HAP-1 (cell line): ENCODE measurements at regions not wholly inside any gene's neighbourhood (a gene's known extent, or its start where the extent isn't known, plus 50 kb on each side); places are given as distances from the start of the nearest gene placed in this dataset.
"Not testable (repeated sequence)": the region's sequence is repeated elsewhere in the genome, so short reads cannot be mapped to it uniquely, and the experiment has no call there.

ENCODE experiments used
- DNase-seq, 2 experiments: peaks; one replicate each; pipeline ENCODE4 v3.0.0-alpha.2; 2016 to 2020; ENCODE audit warnings: low spot score in 2 of 2
- H3K27me3 ChIP-seq: fragments of 250-450 bp; sonication (Bioruptor Pico); 2 replicates; pipeline ENCODE4 v1.5.1; 2020; ENCODE audit warnings: low read depth, mild to moderate bottlenecking, moderate library complexity
- H3K36me3 ChIP-seq: fragments of 250-450 bp; sonication (Bioruptor Pico); replicated peaks from 2 replicates; pipeline ENCODE4 v1.5.1; 2020; ENCODE audit warnings: mild to moderate bottlenecking
- H3K4me1 ChIP-seq: fragments of 250-450 bp; sonication (Bioruptor Pico); 2 replicates; pipeline ENCODE4 v1.5.1; 2020; ENCODE audit warnings: mild to moderate bottlenecking
- H3K4me3 ChIP-seq: fragments of 250-450 bp; sonication (Bioruptor Pico); 2 replicates; pipeline ENCODE4 v1.5.1; 2020; ENCODE audit warnings: mild to moderate bottlenecking, moderate library complexity
- H3K9me3 ChIP-seq: fragments of 250-450 bp; sonication (Bioruptor Pico); 2 replicates; pipeline ENCODE4 v1.5.1; 2020; ENCODE audit warnings: mild to moderate bottlenecking, moderate library complexity
- in situ Hi-C: fragments of 300-500 bp; cut with MboI; formaldehyde crosslinking; loops from 3 replicates; pipeline ENCODE4 v1.14.3; 2020; ENCODE audit warnings: low sequenced_read_pairs, inconsistent platforms, mixed read lengths

GRCh38 chr13:50539791-50540530 is 303.5 kb downstream of the DLEU7 start:
- no peaks in the 10 kb centered on the region for H3K36me3 ChIP-seq
- H3K9me3 ChIP-seq: no peaks in the 10 kb centered on the region; the same call in 1 of the 2 replicates
- H3K27me3 ChIP-seq: no peaks in the 10 kb centered on the region
- in situ Hi-C loops: loop anchor here (25.0 kb wide), 1 partner anchor 453 kb away; no protein-coding TSS in a partner anchor
- peaks cover 17% of the 10 kb centered on the region for H3K4me1 ChIP-seq
- no peak overlapping the region for H3K4me3 ChIP-seq
- DNase-seq: no peak

DNA sequence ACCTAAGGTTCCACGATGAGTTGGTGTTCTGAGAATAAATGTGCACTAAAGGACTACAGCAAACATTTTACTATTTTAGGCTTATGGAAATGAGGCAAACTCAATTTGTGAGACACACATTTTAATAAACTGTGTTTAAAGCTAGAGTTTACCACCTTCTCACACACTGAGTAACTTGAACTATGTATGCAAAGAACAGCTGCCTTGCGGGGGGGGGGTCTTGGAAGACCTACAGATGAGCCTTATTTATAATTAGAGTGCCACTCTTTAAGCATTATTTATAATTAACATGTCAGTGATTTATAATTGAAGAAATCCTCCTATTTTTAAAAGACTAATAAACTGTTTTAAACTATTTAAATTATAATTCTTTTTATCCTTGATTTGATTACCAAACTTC is 300.4 kb downstream of the DLEU7 start:
- Histone ChIP-seq H3K4me1 (peaks cover 17% of the 10 kb centered on the region), H3K4me3 (no peak overlapping the region)
- in situ Hi-C loops: loop anchor here (25.0 kb wide), 1 partner anchor 456 kb away; no protein-coding TSS in a partner anchor

GRCh38 chr13:50543782-50544181 is 299.7 kb downstream of the DLEU7 start:
- in situ Hi-C loops: loop anchor here (25.0 kb wide), 1 partner anchor 456 kb away; no protein-coding TSS in a partner anchor
- peaks cover 17% of the 10 kb centered on the region for H3K4me1 ChIP-seq
- no peaks in the 10 kb centered on the region for H3K36me3 ChIP-seq
- DNase-seq: peak; percentile 62 to 71
- H3K4me3 ChIP-seq: peak overlapping the region; percentile 3; the same call in 1 of the 2 replicates
- no peaks in the 10 kb centered on the region for H3K9me3 ChIP-seq
- H3K27me3 ChIP-seq: no peaks in the 10 kb centered on the region

More for the DNA sequence above, 300.4 kb downstream of the DLEU7 start:
- no peak for DNase-seq
- no peaks in the 10 kb centered on the region for H3K9me3 ChIP-seq
- no peaks in the 10 kb centered on the region for H3K36me3 ChIP-seq
- H3K27me3 ChIP-seq: no peaks in the 10 kb centered on the region

GRCh38 chr13:50544211-50544610 is 299.3 kb downstream of the DLEU7 start:
- Histone ChIP-seq H3K27me3 (no peaks in the 10 kb centered on the region), H3K4me3 (no peak overlapping the region), H3K9me3 (no peaks in the 10 kb centered on the region), H3K4me1 (peaks cover 17% of the 10 kb centered on the region), H3K36me3 (no peaks in the 10 kb centered on the region)
- no peak for DNase-seq
- in situ Hi-C loops: loop anchor here (25.0 kb wide), 1 partner anchor 457 kb away; no protein-coding TSS in a partner anchor

DNA sequence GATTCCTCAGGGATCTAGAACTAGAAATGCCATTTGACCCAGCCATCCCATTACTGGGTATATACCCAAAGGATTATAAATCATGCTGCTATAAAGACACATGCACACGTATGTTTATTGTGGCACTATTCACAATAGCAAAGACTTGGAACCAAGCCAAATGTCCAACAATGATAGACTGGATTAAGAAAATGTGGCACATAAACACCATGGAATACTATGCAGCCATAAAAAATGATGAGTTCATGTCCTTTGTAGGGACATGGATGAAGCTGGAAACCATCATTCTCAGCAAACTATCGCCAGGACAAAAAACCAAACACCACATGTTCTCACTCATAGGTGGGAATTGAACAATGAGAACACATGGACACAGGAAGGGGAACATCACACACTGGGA is 296.3 kb downstream of the DLEU7 start:
- H3K4me3 ChIP-seq, H3K27me3 ChIP-seq, DNase-seq, H3K9me3 ChIP-seq, H3K36me3 ChIP-seq: not testable (repeated sequence)
- in situ Hi-C loops: loop anchor here (25.0 kb wide), 1 partner anchor 460 kb away; no protein-coding TSS in a partner anchor
- peaks cover 17% of the 10 kb centered on the region for H3K4me1 ChIP-seq

- peaks cover 9% of the 10 kb centered on the region for H3K4me1 ChIP-seq
- no peaks in the 10 kb centered on the region for H3K9me3 ChIP-seq
- no peaks in the 10 kb centered on the region for H3K27me3 ChIP-seq
- in situ Hi-C loops: loop anchor here (25.0 kb wide), 1 partner anchor 461 kb away; no protein-coding TSS in a partner anchor
- DNase-seq: no peak
- no peaks in the 10 kb centered on the region for H3K36me3 ChIP-seq
- H3K4me3 ChIP-seq: no peak overlapping the region
Measured at GRCh38 chr13:50548586-50548985, 294.9 kb downstream of the DLEU7 start.

DNA sequence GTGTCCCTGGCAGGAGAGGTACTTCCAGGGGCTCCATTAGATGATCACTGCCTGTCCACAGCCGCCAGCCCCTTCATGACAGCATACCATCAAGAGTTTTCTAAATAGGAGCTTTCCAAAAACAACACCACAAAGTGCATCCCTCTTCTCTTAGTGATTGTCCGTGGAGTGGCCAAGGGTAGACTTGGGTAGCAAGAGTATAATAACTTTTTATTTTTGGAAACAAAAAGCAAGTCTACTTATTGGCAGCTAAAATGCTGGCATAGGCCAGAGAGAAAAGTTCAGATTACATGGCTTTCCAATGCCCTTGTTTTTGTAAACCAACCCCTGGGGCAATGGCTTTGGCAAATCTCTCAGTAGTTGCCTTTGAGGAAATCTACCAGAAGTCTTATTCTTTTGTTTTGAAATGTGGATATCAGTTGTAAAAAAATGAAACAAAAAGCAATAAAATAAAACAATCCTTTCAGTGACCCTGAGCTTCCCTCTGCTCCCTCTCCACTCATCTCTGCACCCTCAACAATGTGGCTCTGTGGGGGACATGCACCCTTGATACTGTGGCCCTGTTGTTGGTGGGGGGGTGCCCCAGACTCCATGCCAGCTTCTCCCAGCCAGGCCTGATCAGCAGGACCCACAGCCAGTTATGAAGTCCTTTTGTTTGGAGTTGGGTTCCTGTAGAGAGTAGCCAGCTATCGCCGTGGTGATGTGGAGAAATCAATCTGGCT is 294.1 kb downstream of the DLEU7 start:
- Histone ChIP-seq H3K4me1 (peaks cover 1% of the 10 kb centered on the region), H3K9me3 (no peaks in the 10 kb centered on the region), H3K36me3 (no peaks in the 10 kb centered on the region), H3K27me3 (no peaks in the 10 kb centered on the region), H3K4me3 (no peak overlapping the region)
- DNase-seq: no peak
- in situ Hi-C loops: loop anchor here (25.0 kb wide), 1 partner anchor 462 kb away; no protein-coding TSS in a partner anchor

GRCh38 chr13:50550151-50550550 is 293.3 kb downstream of the DLEU7 start:
- Histone ChIP-seq H3K36me3 (no peaks in the 10 kb centered on the region), H3K4me1 (no peaks in the 10 kb centered on the region), H3K4me3 (no peak overlapping the region), H3K27me3 (no peaks in the 10 kb centered on the region), H3K9me3 (no peaks in the 10 kb centered on the region)
- DNase-seq: no peak
- in situ Hi-C loops: no loop called here

GRCh38 chr13:50552424-50552966 is 291.0 kb downstream of the DLEU7 start:
- no peaks in the 10 kb centered on the region for H3K4me1 ChIP-seq
- H3K36me3 ChIP-seq: no peaks in the 10 kb centered on the region
- no peak for DNase-seq
- H3K4me3 ChIP-seq: no peak overlapping the region
- H3K27me3 ChIP-seq: no peaks in the 10 kb centered on the region
- H3K9me3 ChIP-seq: no peaks in the 10 kb centered on the region
- in situ Hi-C loops: no loop called here

GRCh38 chr13:50561739-50562138 is 281.8 kb downstream of the DLEU7 start:
- Histone ChIP-seq H3K36me3 (no peaks in the 10 kb centered on the region), H3K4me1 (no peaks in the 10 kb centered on the region), H3K4me3 (no peak overlapping the region), H3K27me3 (no peaks in the 10 kb centered on the region), H3K9me3 (no peaks in the 10 kb centered on the region)
- no peak for DNase-seq
- in situ Hi-C loops: no loop called here

DNA sequence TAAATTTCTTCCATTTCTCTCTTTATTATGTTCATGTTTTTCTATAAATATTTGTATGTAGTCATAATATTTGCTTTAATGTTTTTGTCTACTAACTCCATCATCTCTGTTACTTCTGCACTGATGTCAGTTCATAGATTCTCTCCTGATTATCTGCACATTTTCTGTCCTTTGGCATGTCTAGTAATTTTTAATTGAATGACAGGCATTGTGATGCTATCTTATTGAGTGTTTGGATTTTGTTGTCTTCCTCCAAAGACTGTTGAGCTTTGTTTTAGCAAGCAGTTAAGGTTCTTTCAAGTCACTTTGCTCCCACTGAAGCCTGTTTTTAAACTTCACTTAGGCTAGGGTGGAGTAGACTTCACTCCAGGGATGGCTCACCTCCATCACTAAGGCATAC is 276.8 kb downstream of the DLEU7 start:
- DNase-seq: no peak
- in situ Hi-C loops: no loop called here
- Histone ChIP-seq H3K36me3 (no peaks in the 10 kb centered on the region), H3K4me1 (no peaks in the 10 kb centered on the region), H3K4me3 (no peak overlapping the region), H3K27me3 (no peaks in the 10 kb centered on the region), H3K9me3 (no peaks in the 10 kb centered on the region)

GRCh38 chr13:50572129-50572528 is 271.4 kb downstream of the DLEU7 start:
- H3K4me1 ChIP-seq: no peaks in the 10 kb centered on the region
- H3K9me3 ChIP-seq: no peaks in the 10 kb centered on the region
- no peaks in the 10 kb centered on the region for H3K27me3 ChIP-seq
- no peaks in the 10 kb centered on the region for H3K36me3 ChIP-seq
- in situ Hi-C loops: no loop called here
- DNase-seq: no peak
- no peak overlapping the region for H3K4me3 ChIP-seq

DNA sequence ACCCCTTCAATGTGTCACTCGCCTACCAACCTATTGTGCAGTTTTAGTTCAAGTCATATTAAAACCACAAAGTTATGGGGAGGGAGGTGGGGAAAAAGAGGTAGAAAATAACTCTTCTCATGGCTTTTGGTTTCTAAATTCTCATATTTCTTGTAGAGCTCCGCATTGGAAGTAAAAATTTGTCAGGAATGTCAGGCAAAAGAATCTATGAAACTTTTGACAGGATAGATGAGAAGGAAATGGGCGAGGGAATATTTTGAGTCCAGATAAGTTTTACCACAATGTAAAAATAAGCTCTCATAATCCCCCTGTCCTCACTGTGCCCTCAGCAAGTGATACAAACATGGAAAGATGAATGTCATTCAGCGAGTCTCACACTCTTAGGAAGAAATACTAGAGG is 270.4 kb downstream of the DLEU7 start:
- no peaks in the 10 kb centered on the region for H3K4me1 ChIP-seq
- no peaks in the 10 kb centered on the region for H3K9me3 ChIP-seq
- no peak overlapping the region for H3K4me3 ChIP-seq
- H3K27me3 ChIP-seq: no peaks in the 10 kb centered on the region
- no peaks in the 10 kb centered on the region for H3K36me3 ChIP-seq
- DNase-seq: no peak
- in situ Hi-C loops: no loop called here

GRCh38 chr13:50574731-50575130 is 268.8 kb downstream of the DLEU7 start:
- no peak for DNase-seq

More at GRCh38 chr13:50574731-50575130, 268.8 kb downstream of the DLEU7 start:
- Histone ChIP-seq H3K27me3 (no peaks in the 10 kb centered on the region), H3K4me3 (no peak overlapping the region), H3K4me1 (no peaks in the 10 kb centered on the region), H3K36me3 (no peaks in the 10 kb centered on the region), H3K9me3 (no peaks in the 10 kb centered on the region)
- in situ Hi-C loops: no loop called here
